ENCODE measurements at regions not wholly inside any gene's neighbourhood (a gene's known extent, or its start where the extent isn't known, plus 50 kb on each side); places are given as distances from the start of the nearest gene placed in this dataset.
"Not testable (repeated sequence)": the region's sequence is repeated elsewhere in the genome, so short reads cannot be mapped to it uniquely, and the experiment has no call there.

GRCh38 chr7:82572195-82572880, 128.8 kb upstream of the CACNA2D1 start:
- no peaks in the 10 kb centered on the region for H3K9me2 ChIP-seq (replicated peaks; ENCODE audit: low read length)
- intact Hi-C loops (cut with micrococcal nuclease), result loop anchor here (1.0 to 5.0 kb wide), 7 partner anchors 33 to 1090 kb away; no protein-coding TSS in a partner anchor
- POLR2A ChIA-PET (ENCODE audit: unreplicated experiment), result no interaction called here
- CTCF ChIA-PET, result interaction anchor here (0.5 to 0.6 kb wide), 3 partner anchors 42 to 400 kb away, joined by 3 to 11 read pairs (median 6); no protein-coding TSS in a partner anchor
- no peaks in the 10 kb centered on the region for H3K9me3 ChIP-seq (ENCODE audit: low read length)
- H3K36me3 ChIP-seq (ENCODE audit: low read depth, low read length), result no peaks in the 10 kb centered on the region
- DNase-seq (peak; percentile 86), ATAC-seq (peak; percentile 91)
- H3K4me2 ChIP-seq (ENCODE audit: low read length), result peak overlapping the region; percentile 41
- no peak for TF ChIP-seq EZH2 (IDR thresholded peaks at IDR 0.05; ENCODE audit: low read length, unreplicated experiment)
- peak; percentile 90 for TF ChIP-seq CTCF (conservative IDR thresholded peaks at IDR 0.05; ENCODE audit: low read depth, low read length)
- no peak for TF ChIP-seq EZH2phosphoT487 (IDR thresholded peaks at IDR 0.05; ENCODE audit: borderline replicate concordance, low read length)
- no peaks in the 10 kb centered on the region for H3K4me1 ChIP-seq (ENCODE audit: insufficient read depth, low read length)
- H3K27ac ChIP-seq (ENCODE audit: low read length), result no peak overlapping the region
- no peak overlapping the region; the same call in 1 of the 2 replicates for H3K4me3 ChIP-seq (ENCODE audit: low read length)
- no peaks in the 10 kb centered on the region for H3F3A ChIP-seq (ENCODE audit: low read length, unreplicated experiment)
- H3K9ac ChIP-seq (ENCODE audit: low read length), result no peak overlapping the region
- no TSS peak for BruUV-seq (replicated peaks)
- peaks cover 25% of the 10 kb centered on the region for H3K27me3 ChIP-seq (ENCODE audit: low read length)
- H3K79me2 ChIP-seq (ENCODE audit: low read length), result no peaks in the 10 kb centered on the region
- H4K20me1 ChIP-seq (ENCODE audit: low read length), result no peaks in the 10 kb centered on the region
- H2AFZ ChIP-seq (ENCODE audit: low read length), result no peak overlapping the region

- H3K9me3 ChIP-seq (ENCODE audit: low read length); H3K36me3 ChIP-seq (ENCODE audit: low read depth, low read length); H3K27ac ChIP-seq (ENCODE audit: low read length); POLR2A ChIA-PET (ENCODE audit: unreplicated experiment); H3F3A ChIP-seq (ENCODE audit: low read length, unreplicated experiment); CTCF ChIA-PET; H3K4me2 ChIP-seq (ENCODE audit: low read length); H4K20me1 ChIP-seq (ENCODE audit: low read length); H2AFZ ChIP-seq (ENCODE audit: low read length); DNase-seq; H3K4me3 ChIP-seq (ENCODE audit: low read length); H3K9ac ChIP-seq (ENCODE audit: low read length); H3K79me2 ChIP-seq (ENCODE audit: low read length); ATAC-seq; H3K9me2 ChIP-seq (replicated peaks; ENCODE audit: low read length); H3K4me1 ChIP-seq (ENCODE audit: insufficient read depth, low read length); BruUV-seq (replicated peaks): not testable (repeated sequence)
- intact Hi-C loops (cut with micrococcal nuclease), result loop anchor here (5.0 kb wide), 2 partner anchors 89 to 1089 kb away; no protein-coding TSS in a partner anchor
- peaks cover 29% of the 10 kb centered on the region for H3K27me3 ChIP-seq (ENCODE audit: low read length)
These were observed 127.5 kb upstream of the CACNA2D1 start for GRCh38 chr7:82571047-82571446.

- no peaks in the 10 kb centered on the region for H3F3A ChIP-seq (ENCODE audit: low read length, unreplicated experiment)
- no peak overlapping the region for H3K9ac ChIP-seq (ENCODE audit: low read length)
- H3K4me2 ChIP-seq (ENCODE audit: low read length), result no peak overlapping the region
- H3K9me2 ChIP-seq (replicated peaks; ENCODE audit: low read length), result no peaks in the 10 kb centered on the region
- no peaks in the 10 kb centered on the region for H3K36me3 ChIP-seq (ENCODE audit: low read depth, low read length)
- H3K9me3 ChIP-seq (ENCODE audit: low read length), result no peaks in the 10 kb centered on the region
- intact Hi-C loops (cut with micrococcal nuclease), result no loop called here
- H3K4me3 ChIP-seq (ENCODE audit: low read length), result no peak overlapping the region
- POLR2A ChIA-PET (ENCODE audit: unreplicated experiment), result no interaction called here
- H3K79me2 ChIP-seq (ENCODE audit: low read length), result no peaks in the 10 kb centered on the region
- CTCF ChIA-PET, result no interaction called here
- peaks cover 34% of the 10 kb centered on the region for H3K27me3 ChIP-seq (ENCODE audit: low read length)
- no peaks in the 10 kb centered on the region for H3K4me1 ChIP-seq (ENCODE audit: insufficient read depth, low read length)
- H4K20me1 ChIP-seq (ENCODE audit: low read length), result no peaks in the 10 kb centered on the region
- no TSS peak for BruUV-seq (replicated peaks)
- TF ChIP-seq CTCF (conservative IDR thresholded peaks at IDR 0.05; ENCODE audit: low read depth, low read length), result no peak
- TF ChIP-seq EZH2 (IDR thresholded peaks at IDR 0.05; ENCODE audit: low read length, unreplicated experiment), result no peak
- TF ChIP-seq EZH2phosphoT487 (IDR thresholded peaks at IDR 0.05; ENCODE audit: borderline replicate concordance, low read length), result no peak
- no peak for ATAC-seq
- no peak overlapping the region for H2AFZ ChIP-seq (ENCODE audit: low read length)
- no peak for DNase-seq
- no peak overlapping the region for H3K27ac ChIP-seq (ENCODE audit: low read length)
These were observed 124.3 kb upstream of the CACNA2D1 start for GRCh38 chr7:82567841-82568240.

Data from PC-3 (cell line).